PC-3 (cell line): ENCODE measurements at regions not wholly inside any gene's neighbourhood (a gene's known extent, or its start where the extent isn't known, plus 50 kb on each side); places are given as distances from the start of the nearest gene placed in this dataset.

Experiments
- EZH2 ChIP-seq: fragments of 300-600 bp; sonication (generic); IDR thresholded peaks from one replicate; pipeline ENCODE4 v1.6.1; 2017; ENCODE audit warnings: antibody characterized with exemption, mild to moderate bottlenecking, low read length; ENCODE audit not compliant: unreplicated experiment
- EZH2phosphoT487 ChIP-seq: fragments of 300-600 bp; sonication (generic); IDR thresholded peaks from 2 replicates; pipeline ENCODE4 v1.6.1; 2018; ENCODE audit warnings: mild to moderate bottlenecking, antibody characterized with exemption, low read length, borderline replicate concordance
- TF ChIP-seq, protein P1 (sequence below): fragments of 300-600 bp; sonication (generic); conservative IDR thresholded peaks from 2 replicates; pipeline ENCODE4 v1.5.1; 2017; ENCODE audit warnings: antibody characterized with exemption, low read depth, mild to moderate bottlenecking, low read length

DNA sequence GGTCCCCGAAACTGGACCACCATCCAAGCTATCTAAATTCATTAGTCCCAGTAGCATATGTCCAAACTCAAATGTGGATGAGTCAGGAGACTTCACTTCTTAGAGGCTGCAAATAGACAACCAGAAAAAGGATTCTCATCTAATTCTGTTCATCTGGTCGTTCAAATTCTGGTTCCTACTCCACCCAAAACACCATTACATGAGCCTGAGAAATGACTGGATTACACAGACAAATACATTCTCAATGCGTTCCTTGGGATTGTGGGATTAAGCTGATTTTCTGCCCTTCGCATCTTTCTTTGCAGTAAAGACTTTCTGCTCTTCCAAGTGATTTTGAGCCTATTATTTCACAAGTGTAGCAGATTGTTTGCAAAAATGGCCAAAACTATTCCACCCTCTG, 472.3 kb upstream of the PROK2 start:
- TF ChIP-seq, protein P1, sequence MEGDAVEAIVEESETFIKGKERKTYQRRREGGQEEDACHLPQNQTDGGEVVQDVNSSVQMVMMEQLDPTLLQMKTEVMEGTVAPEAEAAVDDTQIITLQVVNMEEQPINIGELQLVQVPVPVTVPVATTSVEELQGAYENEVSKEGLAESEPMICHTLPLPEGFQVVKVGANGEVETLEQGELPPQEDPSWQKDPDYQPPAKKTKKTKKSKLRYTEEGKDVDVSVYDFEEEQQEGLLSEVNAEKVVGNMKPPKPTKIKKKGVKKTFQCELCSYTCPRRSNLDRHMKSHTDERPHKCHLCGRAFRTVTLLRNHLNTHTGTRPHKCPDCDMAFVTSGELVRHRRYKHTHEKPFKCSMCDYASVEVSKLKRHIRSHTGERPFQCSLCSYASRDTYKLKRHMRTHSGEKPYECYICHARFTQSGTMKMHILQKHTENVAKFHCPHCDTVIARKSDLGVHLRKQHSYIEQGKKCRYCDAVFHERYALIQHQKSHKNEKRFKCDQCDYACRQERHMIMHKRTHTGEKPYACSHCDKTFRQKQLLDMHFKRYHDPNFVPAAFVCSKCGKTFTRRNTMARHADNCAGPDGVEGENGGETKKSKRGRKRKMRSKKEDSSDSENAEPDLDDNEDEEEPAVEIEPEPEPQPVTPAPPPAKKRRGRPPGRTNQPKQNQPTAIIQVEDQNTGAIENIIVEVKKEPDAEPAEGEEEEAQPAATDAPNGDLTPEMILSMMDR: no peak
- TF ChIP-seq EZH2 (no peak), EZH2phosphoT487 (no peak)
